Progenitor cell of endocrine pancreas (in vitro differentiated cells): ENCODE measurements at regions not wholly inside any gene's neighbourhood (a gene's known extent, or its start where the extent isn't known, plus 50 kb on each side); places are given as distances from the start of the nearest gene placed in this dataset.

ENCODE experiments used
- DNase-seq: peaks from one replicate; pipeline ENCODE4 v3.0.0; 2021; ENCODE audit warnings: low spot score; ENCODE audit not compliant: unreplicated experiment
- H3K27ac Mint-ChIP-seq: 2 replicates; pipeline ENCODE4 v1.8.0; 2021; ENCODE audit warnings: mild to moderate bottlenecking, moderate library complexity, mixed read lengths
- H3K27me3 Mint-ChIP-seq: 2 replicates; pipeline ENCODE4 v1.8.0; 2021; ENCODE audit warnings: mixed read lengths
- H3K36me3 Mint-ChIP-seq: 2 replicates; pipeline ENCODE4 v1.8.0; 2022; ENCODE audit warnings: mixed read lengths; ENCODE audit not compliant: insufficient read depth
- H3K4me1 Mint-ChIP-seq: 2 replicates; pipeline ENCODE4 v1.8.0; 2021; ENCODE audit warnings: low read depth, mixed read lengths
- H3K4me3 Mint-ChIP-seq: 2 replicates; pipeline ENCODE4 v1.8.0; 2021; ENCODE audit warnings: low read depth, mild to moderate bottlenecking, moderate library complexity, mixed read lengths
- H3K9me3 Mint-ChIP-seq: 2 replicates; pipeline ENCODE4 v1.8.0; 2021; ENCODE audit warnings: low read depth, mixed read lengths
- CTCF ChIP-seq: fragments of 200-600 bp; sonication (generic); IDR thresholded peaks from one replicate; pipeline ENCODE4 v1.5.0; 2021; ENCODE audit warnings: antibody characterized with exemption, mild to moderate bottlenecking; ENCODE audit not compliant: unreplicated experiment

- H3K27me3 Mint-ChIP-seq: no peaks in the 10 kb centered on the region
- no peak for DNase-seq
- H3K27ac Mint-ChIP-seq: no peak overlapping the region
- H3K9me3 Mint-ChIP-seq: no peaks in the 10 kb centered on the region
- no peak overlapping the region for H3K4me3 Mint-ChIP-seq
- no peak for TF ChIP-seq CTCF
- H3K4me1 Mint-ChIP-seq: no peaks in the 10 kb centered on the region
- H3K36me3 Mint-ChIP-seq: no peaks in the 10 kb centered on the region
These were observed 1299.3 kb downstream of the XPNPEP1 start for GRCh38 chr10:108624052-108624451.

GRCh38 chr10:108620821-108621534, 1302.3 kb downstream of the XPNPEP1 start:
- Mint-ChIP-seq H3K27ac (no peak overlapping the region), H3K36me3 (no peaks in the 10 kb centered on the region), H3K9me3 (no peaks in the 10 kb centered on the region), H3K27me3 (no peaks in the 10 kb centered on the region), H3K4me1 (no peaks in the 10 kb centered on the region), H3K4me3 (no peak overlapping the region)
- DNase-seq: no peak
- no peak for TF ChIP-seq CTCF

GRCh38 chr10:108616559-108617285, 1306.6 kb downstream of the XPNPEP1 start:
- Mint-ChIP-seq H3K27me3 (no peaks in the 10 kb centered on the region), H3K36me3 (no peaks in the 10 kb centered on the region), H3K9me3 (no peaks in the 10 kb centered on the region), H3K27ac (no peak overlapping the region), H3K4me3 (no peak overlapping the region), H3K4me1 (no peaks in the 10 kb centered on the region)
- no peak for DNase-seq
- TF ChIP-seq CTCF: no peak

GRCh38 chr10:108615576-108616320, 1307.6 kb downstream of the XPNPEP1 start:
- no peaks in the 10 kb centered on the region for H3K4me1 Mint-ChIP-seq
- DNase-seq: no peak
- no peak overlapping the region for H3K4me3 Mint-ChIP-seq
- no peak overlapping the region for H3K27ac Mint-ChIP-seq
- no peak for TF ChIP-seq CTCF
- H3K27me3 Mint-ChIP-seq: no peaks in the 10 kb centered on the region
- no peaks in the 10 kb centered on the region for H3K36me3 Mint-ChIP-seq
- no peaks in the 10 kb centered on the region for H3K9me3 Mint-ChIP-seq

GRCh38 chr10:108612485-108612884, 1310.8 kb downstream of the XPNPEP1 start:
- Mint-ChIP-seq H3K4me1 (no peaks in the 10 kb centered on the region), H3K27ac (no peak overlapping the region), H3K36me3 (no peaks in the 10 kb centered on the region), H3K4me3 (no peak overlapping the region), H3K9me3 (peaks cover 7% of the 10 kb centered on the region), H3K27me3 (no peaks in the 10 kb centered on the region)
- no peak for DNase-seq
- TF ChIP-seq CTCF: no peak
